ENCODE measurements at regions not wholly inside any gene's neighbourhood (a gene's known extent, or its start where the extent isn't known, plus 50 kb on each side); places are given as distances from the start of the nearest gene placed in this dataset.

DNA sequence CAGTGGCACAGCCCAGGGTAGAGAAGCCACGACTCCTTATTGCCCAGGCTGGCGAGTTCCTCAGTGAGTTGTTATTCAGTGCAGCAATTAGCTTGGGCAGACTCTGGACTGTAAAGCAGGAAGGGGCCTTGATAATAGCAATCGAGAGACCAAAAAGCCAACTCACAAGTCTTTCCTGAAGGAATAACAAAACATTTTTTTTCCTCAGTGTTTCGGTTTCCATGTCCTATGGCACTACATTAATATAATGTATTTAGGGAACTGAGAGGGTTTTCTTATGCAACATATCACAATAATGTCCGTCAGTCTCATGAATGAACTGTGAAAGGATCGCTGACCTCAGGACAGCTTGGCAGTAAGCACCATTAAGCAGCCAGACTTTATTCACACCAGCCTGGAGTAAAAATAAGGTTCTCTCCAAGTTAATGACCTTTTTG lies 248.9 kb upstream of the TBL1XR1 start:
- no peak for TF ChIP-seq CTCF (IDR thresholded peaks at IDR 0.05)
- TF ChIP-seq POLR2A (IDR thresholded peaks at IDR 0.05): no peak

Data from ovary (tissue), 3 donors.